B cell (primary cell): ENCODE measurements at regions not wholly inside any gene's neighbourhood (a gene's known extent, or its start where the extent isn't known, plus 50 kb on each side); places are given as distances from the start of the nearest gene placed in this dataset.

Experiments used
- ATAC-seq: fragments of 200-7000 bp; cut with Tn5 transposase; one replicate; pipeline ENCODE4 v1.10.0; 2021; ENCODE audit warnings: low read depth, mild to moderate bottlenecking, moderate number of reproducible peaks, moderate library complexity
- CTCF ChIA-PET: fragments of 350-600 bp; sonication (Branson Sonifier 250); formaldehyde crosslinking; loops from one replicate; lab custom pipeline; 2021; ENCODE audit warnings: antibody characterized with exemption, inconsistent platforms; lab: Charles Lee
- POLR2A ChIA-PET: fragments of 350-600 bp; sonication (Branson Sonifier 250); formaldehyde crosslinking; loops from one replicate; lab custom pipeline; 2021; ENCODE audit warnings: antibody characterized with exemption; lab: Charles Lee
- DNase-seq: peaks from one replicate; pipeline ENCODE4 v3.0.0; 2013
- H2AFZ ChIP-seq: 2 replicates; pipeline ENCODE4 v1.6.1; 2012; ENCODE audit warnings: mild to moderate bottlenecking, low read depth, low read length; ENCODE audit not compliant: insufficient read depth, poor library complexity, severe bottlenecking
- H3K27ac ChIP-seq, 2 donors: 1 replicate in 1 of 2; 2 replicates in 1 of 2; pipeline ENCODE4 v1.5.1; 2012 to 2013; ENCODE audit warnings: low read length in 2 of 2, mild to moderate bottlenecking in 2 of 2, moderate library complexity in 1 of 2
- H3K27me3 ChIP-seq, 4 experiments: fragments of 200-600 bp in 1 of 4; sonication (generic) in 1 of 4; replicated peaks in 1 of 4; 1 replicate in 2 of 4; 2 replicates in 2 of 4; pipeline versions ENCODE4 v1.6.1 to v1.7.0; 2013 to 2016; ENCODE audit warnings: low read length in 3 of 4, mild to moderate bottlenecking in 2 of 4, mixed read lengths in 1 of 4, moderate library complexity in 1 of 4; ENCODE audit not compliant: insufficient read depth in 4 of 4, control insufficient read depth in 3 of 4; ENCODE audit errors: control extremely low read depth in 1 of 4
- H3K36me3 ChIP-seq, 2 experiments: replicated peaks in 1 of 2; 1 replicate in 1 of 2; 2 replicates in 1 of 2; pipeline versions ENCODE4 v1.6.1 to v1.7.1; 2013; ENCODE audit warnings: low read length in 1 of 2; ENCODE audit not compliant: insufficient read depth in 2 of 2, control insufficient read depth in 1 of 2; ENCODE audit errors: control extremely low read depth in 1 of 2, extremely low read depth in 1 of 2
- H3K4me1 ChIP-seq, 2 donors: fragments of 200-600 bp in 1 of 2; sonication (generic) in 1 of 2; 1 replicate in 1 of 2; 2 replicates in 1 of 2; pipeline versions ENCODE4 v1.5.1 to v1.6.1; 2013 to 2017; ENCODE audit warnings: low read length in 2 of 2; ENCODE audit not compliant: control insufficient read depth in 2 of 2, insufficient read depth in 2 of 2
- H3K4me2 ChIP-seq: replicated peaks from 2 replicates; pipeline ENCODE3; 2012; ENCODE audit warnings: mild to moderate bottlenecking, low read depth, low read length; ENCODE audit not compliant: poor library complexity, severe bottlenecking
- H3K4me3 ChIP-seq, 5 experiments: fragments of 200-600 bp in 1 of 5; sonication (generic) in 1 of 5; 1 replicate in 3 of 5; 2 replicates in 2 of 5; pipeline versions ENCODE4 v1.5.1 to v1.7.0; 2011 to 2016; ENCODE audit warnings: low read length in 4 of 5, mild to moderate bottlenecking in 4 of 5, low read depth in 2 of 5, control low read depth in 1 of 5, moderate library complexity in 1 of 5; ENCODE audit not compliant: insufficient read depth in 1 of 5; ENCODE audit errors: control extremely low read depth in 1 of 5, extremely low read depth in 1 of 5
- H3K79me2 ChIP-seq: fragments of 200-600 bp; sonication (generic); one replicate; pipeline ENCODE4 v1.6.0; 2016; ENCODE audit warnings: low read length; ENCODE audit not compliant: control insufficient read depth, insufficient read depth
- H3K9ac ChIP-seq: fragments of 200-600 bp; sonication (generic); 2 replicates; pipeline ENCODE4 v1.6.1; 2017; ENCODE audit warnings: mild to moderate bottlenecking, low read length, moderate library complexity
- H3K9me3 ChIP-seq, 3 donors: one replicate each; pipeline versions ENCODE4 v1.6.1 to v1.7.1; 2013; ENCODE audit warnings: low read length in 2 of 3; ENCODE audit not compliant: control insufficient read depth in 2 of 3, insufficient read depth in 1 of 3; ENCODE audit errors: control extremely low read depth in 1 of 3
- H4K20me1 ChIP-seq: 2 replicates; pipeline ENCODE4 v1.6.0; 2012; ENCODE audit warnings: mild to moderate bottlenecking, low read length; ENCODE audit not compliant: insufficient read depth, control insufficient read depth, poor library complexity, severe bottlenecking
- H3K27ac Mint-ChIP-seq: one replicate; pipeline ENCODE4 v1.8.0; 2021; ENCODE audit warnings: mixed read lengths
- H3K27me3 Mint-ChIP-seq: one replicate; pipeline ENCODE4 v1.8.0; 2021; ENCODE audit warnings: mixed read lengths
- H3K4me1 Mint-ChIP-seq: one replicate; pipeline ENCODE4 v1.8.0; 2021; ENCODE audit warnings: mixed read lengths
- H3K4me3 Mint-ChIP-seq: one replicate; pipeline ENCODE4 v1.8.0; 2021; ENCODE audit warnings: mixed read lengths
- H3K9me3 Mint-ChIP-seq: one replicate; pipeline ENCODE4 v1.8.0; 2022; ENCODE audit warnings: mixed read lengths; ENCODE audit not compliant: insufficient read depth
- EZH2 ChIP-seq: IDR thresholded peaks from 2 replicates; pipeline ENCODE4 v1.6.1; 2012; ENCODE audit warnings: borderline replicate concordance, low read depth, mild to moderate bottlenecking, moderate library complexity, low read length; ENCODE audit not compliant: insufficient read depth, poor library complexity, severe bottlenecking
- WGBS: methylation state at CpG from one replicate; pipeline ENCODE4 v1.1.5; 2013; ENCODE audit warnings: missing lambda C conversion rate; ENCODE audit not compliant: insufficient coverage; 5-methylcytosine and 5-hydroxymethylcytosine counted together
- intact Hi-C: fragments of 100-400 bp; cut with micrococcal nuclease; formaldehyde crosslinking; loops from one replicate; pipeline ENCODE4 v1.10.0; 2022
- TF ChIP-seq, protein P1 (sequence below): fragments of 200-600 bp; IDR thresholded peaks from one replicate; pipeline ENCODE4 v1.8.0; 2022; ENCODE audit warnings: antibody characterized with exemption, mild to moderate bottlenecking

DNA sequence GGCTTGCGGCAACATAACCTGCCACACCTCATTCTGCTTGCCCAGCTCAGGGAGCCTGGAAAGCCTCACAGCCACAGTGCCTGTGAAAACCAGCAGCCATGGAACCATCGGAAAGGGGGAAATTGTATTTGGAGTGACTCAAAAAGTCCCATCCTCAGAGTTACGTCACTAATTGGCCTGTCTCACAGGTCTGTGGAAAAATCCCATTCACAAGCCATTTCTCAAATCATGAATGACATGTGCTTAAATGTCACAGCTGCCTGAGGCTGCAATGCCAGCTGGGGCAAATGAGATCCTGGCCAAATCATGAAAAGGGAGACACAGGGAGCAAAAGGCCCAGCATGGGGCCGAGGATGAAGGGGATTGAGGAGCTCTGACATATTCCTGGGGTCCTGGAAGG lies 486.9 kb upstream of the RAB6C start:
- no peaks in the 10 kb centered on the region for H3K4me1 Mint-ChIP-seq
- 92% methylated on average over 2 of the region's 4 CpGs for WGBS
- TF ChIP-seq, protein P1, sequence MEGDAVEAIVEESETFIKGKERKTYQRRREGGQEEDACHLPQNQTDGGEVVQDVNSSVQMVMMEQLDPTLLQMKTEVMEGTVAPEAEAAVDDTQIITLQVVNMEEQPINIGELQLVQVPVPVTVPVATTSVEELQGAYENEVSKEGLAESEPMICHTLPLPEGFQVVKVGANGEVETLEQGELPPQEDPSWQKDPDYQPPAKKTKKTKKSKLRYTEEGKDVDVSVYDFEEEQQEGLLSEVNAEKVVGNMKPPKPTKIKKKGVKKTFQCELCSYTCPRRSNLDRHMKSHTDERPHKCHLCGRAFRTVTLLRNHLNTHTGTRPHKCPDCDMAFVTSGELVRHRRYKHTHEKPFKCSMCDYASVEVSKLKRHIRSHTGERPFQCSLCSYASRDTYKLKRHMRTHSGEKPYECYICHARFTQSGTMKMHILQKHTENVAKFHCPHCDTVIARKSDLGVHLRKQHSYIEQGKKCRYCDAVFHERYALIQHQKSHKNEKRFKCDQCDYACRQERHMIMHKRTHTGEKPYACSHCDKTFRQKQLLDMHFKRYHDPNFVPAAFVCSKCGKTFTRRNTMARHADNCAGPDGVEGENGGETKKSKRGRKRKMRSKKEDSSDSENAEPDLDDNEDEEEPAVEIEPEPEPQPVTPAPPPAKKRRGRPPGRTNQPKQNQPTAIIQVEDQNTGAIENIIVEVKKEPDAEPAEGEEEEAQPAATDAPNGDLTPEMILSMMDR: no peak
- TF ChIP-seq EZH2: no peak
- peaks cover 0 to 4% (median 0%) of the 10 kb centered on the region in 3 donors for H3K9me3 ChIP-seq
- DNase-seq (no peak), ATAC-seq (no peak)
- no peak overlapping the region for H3K4me3 ChIP-seq
- CTCF ChIA-PET: no interaction called here
- POLR2A ChIA-PET: no interaction called here
- H4K20me1 ChIP-seq: no peaks in the 10 kb centered on the region
- no peaks in the 10 kb centered on the region for H3K9me3 Mint-ChIP-seq
- H3K4me3 Mint-ChIP-seq: no peak overlapping the region
- no peak overlapping the region for H3K4me2 ChIP-seq
- no peaks in the 10 kb centered on the region for H3K4me1 ChIP-seq
- no peak overlapping the region for H3K9ac ChIP-seq
- H3K36me3 ChIP-seq: no peaks in the 10 kb centered on the region
- no peak overlapping the region for H2AFZ ChIP-seq
- no peak overlapping the region for H3K27ac ChIP-seq
- intact Hi-C loops: no loop called here
- H3K27ac Mint-ChIP-seq: no peak overlapping the region
- no peaks in the 10 kb centered on the region for H3K27me3 ChIP-seq
- peaks cover 3% of the 10 kb centered on the region for H3K27me3 Mint-ChIP-seq
- no peaks in the 10 kb centered on the region for H3K79me2 ChIP-seq

DNA sequence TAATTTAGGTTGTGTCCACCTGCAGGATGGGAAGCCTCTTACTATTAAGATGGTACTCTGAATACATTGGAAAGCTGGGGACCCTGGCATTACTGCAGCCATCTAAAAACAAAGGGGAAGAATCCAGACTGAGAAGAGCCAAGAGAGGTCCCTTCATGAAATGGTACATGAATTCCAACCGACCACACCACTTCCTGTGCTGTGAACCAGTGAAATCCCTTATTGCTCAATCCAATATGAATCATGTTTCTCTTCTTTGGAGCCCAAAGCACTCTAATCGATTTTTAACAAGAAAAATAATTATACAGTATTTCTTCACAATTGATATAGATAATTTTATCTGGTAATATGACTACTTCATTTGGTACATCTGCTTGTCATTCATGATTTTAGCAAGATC lies 479.7 kb upstream of the RAB6C start:
- no CpG with 5 or more reads among the region's 2 CpGs for WGBS
- POLR2A ChIA-PET: no interaction called here
- Histone ChIP-seq H3K4me3 (no peak overlapping the region), H4K20me1 (no peaks in the 10 kb centered on the region), H3K27ac (no peak overlapping the region), H3K27me3 (no peaks in the 10 kb centered on the region), H3K4me2 (no peak overlapping the region), H3K9ac (no peak overlapping the region), H2AFZ (no peak overlapping the region), H3K9me3 (no peaks in the 10 kb centered on the region), H3K36me3 (no peaks in the 10 kb centered on the region), H3K79me2 (no peaks in the 10 kb centered on the region), H3K4me1 (no peaks in the 10 kb centered on the region)
- intact Hi-C loops: no loop called here
- Mint-ChIP-seq H3K4me1 (no peaks in the 10 kb centered on the region), H3K4me3 (no peak overlapping the region), H3K27me3 (no peaks in the 10 kb centered on the region), H3K27ac (no peak overlapping the region), H3K9me3 (no peaks in the 10 kb centered on the region)
- TF ChIP-seq, protein P1: no peak
- no peak for TF ChIP-seq EZH2
- ATAC-seq (no peak), DNase-seq (no peak)
- CTCF ChIA-PET: no interaction called here
